ELR (cell line): ENCODE measurements at regions not wholly inside any gene's neighbourhood (a gene's known extent, or its start where the extent isn't known, plus 50 kb on each side); places are given as distances from the start of the nearest gene placed in this dataset.
"Not testable (repeated sequence)": the region's sequence is repeated elsewhere in the genome, so short reads cannot be mapped to it uniquely, and the experiment has no call there.

Experiments used
- DNase-seq: peaks from one replicate; pipeline ENCODE4 v3.0.0-alpha.2; 2015; ENCODE audit warnings: low read depth

GRCh38 chr6:103570431-103570830 is 1289.3 kb downstream of the HACE1 start:
- no peak for DNase-seq

DNA sequence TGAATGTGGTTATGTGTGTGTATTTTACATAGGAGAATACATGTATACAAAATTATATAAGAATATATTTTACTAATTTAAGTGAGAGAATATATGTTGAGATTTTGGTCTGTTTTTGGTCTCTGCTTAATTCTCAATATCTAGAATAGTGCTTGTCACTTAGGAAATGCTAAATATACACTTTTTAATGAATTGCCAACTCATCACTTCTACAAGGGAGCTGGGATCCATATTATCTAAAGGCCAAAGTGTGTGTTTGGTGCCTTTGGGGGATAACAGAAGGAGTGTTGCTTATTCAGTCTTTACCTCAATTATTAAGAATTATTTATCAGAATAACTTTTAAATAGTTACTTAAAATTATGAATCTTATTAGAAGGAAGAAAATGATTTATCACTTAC is 1304.8 kb downstream of the HACE1 start:
- no peak for DNase-seq

- no peak for DNase-seq
Observed at GRCh38 chr6:103538381-103538780, 1321.3 kb downstream of the HACE1 start.

DNA sequence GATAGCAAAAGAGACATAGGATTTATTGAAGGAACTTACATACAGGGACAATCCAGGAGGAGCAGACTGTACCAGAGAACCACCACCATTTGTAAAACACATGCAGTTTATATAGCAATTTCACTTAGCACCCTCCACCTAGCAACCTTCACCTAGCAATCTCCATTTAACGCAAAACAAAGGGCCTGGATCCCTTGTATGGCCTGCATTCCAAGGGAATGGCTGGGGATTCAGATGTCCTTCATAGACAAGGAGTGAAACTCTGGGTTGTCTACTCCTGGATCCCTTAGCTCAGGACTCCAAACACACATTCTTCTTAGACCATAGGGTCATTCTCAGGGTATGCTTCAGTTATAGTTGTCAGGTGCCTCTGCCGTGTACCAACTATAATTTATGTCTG is 1324.9 kb downstream of the HACE1 start:
- no peak for DNase-seq

DNA sequence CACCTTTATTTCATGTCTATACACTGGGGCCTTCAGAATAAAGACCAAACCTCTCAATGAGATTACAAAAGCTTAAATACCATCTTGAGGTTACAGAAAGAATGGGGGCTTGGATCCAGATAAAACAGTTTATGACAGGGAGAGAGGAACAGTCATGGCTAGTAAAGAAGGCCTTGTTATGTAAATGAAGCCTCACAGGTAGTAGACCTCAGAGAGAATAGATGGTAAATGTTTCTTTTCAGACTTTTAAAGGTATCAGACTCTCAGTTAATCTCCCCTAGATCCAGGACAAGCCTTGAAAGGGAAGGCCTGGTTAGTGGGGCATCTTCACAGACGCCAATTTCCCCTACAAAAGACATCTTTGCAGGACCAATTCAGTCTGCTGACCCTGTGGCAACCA is 1325.6 kb downstream of the HACE1 start:
- no peak for DNase-seq

- no peak for DNase-seq
Observed at GRCh38 chr6:103522045-103522444, 1337.7 kb downstream of the HACE1 start.

- no peak for DNase-seq
Observed at GRCh38 chr6:103516336-103516735, 1343.4 kb downstream of the HACE1 start.

GRCh38 chr6:103507052-103507451 is 1352.7 kb downstream of the HACE1 start:
- no peak for DNase-seq

- DNase-seq = peak; percentile 39
Observed at GRCh38 chr6:103505155-103505518, 1354.6 kb downstream of the HACE1 start.

- no peak for DNase-seq
Observed at GRCh38 chr6:103504501-103505154, 1355.1 kb downstream of the HACE1 start.

DNA sequence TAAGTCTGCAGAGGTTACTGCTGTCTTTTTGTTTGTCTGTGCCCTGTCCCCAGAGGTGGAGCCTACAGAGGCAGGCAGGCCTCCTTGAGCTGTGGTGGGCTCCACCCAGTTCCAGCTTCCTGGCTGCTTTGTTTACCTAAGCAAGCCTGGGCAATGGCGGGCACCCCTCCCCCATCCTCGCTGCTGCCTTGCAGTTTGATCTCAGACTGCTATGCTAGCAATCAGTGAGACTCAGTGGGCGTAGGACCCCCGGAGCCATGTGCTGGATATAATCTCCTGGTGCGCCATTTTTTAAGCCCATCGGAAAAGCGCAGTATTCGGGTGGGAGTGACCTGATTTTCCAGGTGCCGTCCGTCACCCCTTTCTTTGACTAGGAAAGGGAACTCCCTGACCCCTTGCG is 1363.1 kb downstream of the HACE1 start:
- not testable (repeated sequence) for DNase-seq

GRCh38 chr6:103456652-103457051 is 1403.1 kb downstream of the HACE1 start:
- no peak for DNase-seq

DNA sequence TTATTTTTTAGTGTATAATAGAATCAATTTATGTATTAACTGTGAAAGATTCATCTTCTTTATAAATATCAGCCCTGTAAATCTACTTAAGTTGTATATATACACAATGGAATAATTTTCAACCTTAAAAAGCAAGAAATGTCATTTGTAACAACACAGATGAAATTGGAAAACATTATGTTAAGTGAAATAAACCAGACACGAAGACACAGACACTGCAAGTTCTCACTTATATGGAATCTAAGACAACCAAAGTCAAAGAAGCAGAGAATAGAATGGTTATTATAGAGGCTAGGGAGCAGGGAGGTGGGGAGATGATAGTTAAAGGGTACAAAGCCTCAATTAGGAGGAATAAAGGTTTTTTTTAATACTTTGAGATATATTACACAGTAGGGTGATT is 1404.4 kb downstream of the HACE1 start:
- no peak for DNase-seq

DNA sequence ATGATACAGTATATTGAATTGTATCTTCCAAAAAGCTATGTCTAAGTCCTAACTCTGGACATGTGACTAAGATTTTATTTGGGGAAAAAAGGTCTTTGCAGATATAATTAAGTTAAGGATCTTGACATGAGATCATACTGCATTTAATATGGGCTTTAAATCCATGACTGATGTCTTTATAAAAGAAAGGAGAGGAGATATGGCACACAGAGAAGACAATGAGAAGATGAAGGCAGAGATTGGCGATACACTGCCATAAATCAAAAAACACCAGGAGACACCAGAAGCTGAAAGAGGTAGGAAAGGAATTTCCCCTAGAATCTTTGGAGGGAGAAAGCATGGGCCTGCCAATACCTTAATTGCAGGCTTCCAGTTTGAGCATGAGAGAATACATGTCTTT is 1450.2 kb downstream of the HACE1 start:
- no peak for DNase-seq

DNA sequence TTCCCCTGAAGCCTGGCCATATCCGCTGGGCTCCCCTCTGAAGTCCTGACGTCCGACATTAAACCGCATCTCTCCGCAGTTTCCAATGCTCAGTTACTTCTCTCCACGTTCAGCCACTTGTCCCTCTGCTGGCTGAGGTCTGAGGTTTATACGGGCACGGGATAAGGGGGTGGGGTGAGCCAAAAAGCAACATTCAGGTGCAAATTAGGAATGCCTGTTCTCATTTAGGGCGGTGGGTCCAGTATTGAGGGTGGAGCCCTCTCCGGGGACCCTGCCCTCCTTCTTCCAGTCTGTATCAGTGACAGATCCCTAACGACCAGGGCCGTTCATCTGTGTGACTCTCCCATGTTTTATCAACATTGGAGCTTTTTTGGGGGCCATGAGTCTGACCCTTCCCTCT is 1454.4 kb downstream of the HACE1 start:
- no peak for DNase-seq

- DNase-seq = no peak
Observed at GRCh38 chr6:103404799-103405198, 1454.9 kb downstream of the HACE1 start.

DNA sequence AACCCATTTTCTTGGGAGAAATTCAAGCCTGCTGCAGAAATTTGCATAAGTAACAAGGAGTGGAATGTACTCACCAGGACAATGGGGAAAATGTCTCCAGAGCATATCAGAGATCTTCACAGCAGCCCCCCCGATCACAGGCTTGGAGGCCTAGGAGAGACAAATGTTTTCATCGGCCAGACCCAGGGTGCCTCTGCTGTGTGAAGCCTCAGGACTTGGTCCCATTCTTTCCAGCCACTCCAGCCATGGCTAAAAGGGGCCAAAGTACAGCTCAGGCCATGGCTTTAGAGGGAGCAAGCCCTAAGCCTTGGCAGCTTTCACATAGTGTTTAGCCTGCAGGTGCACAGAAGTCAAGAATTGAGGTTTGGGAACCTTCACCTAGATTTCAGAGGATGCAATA is 1463.0 kb downstream of the HACE1 start:
- no peak for DNase-seq

DNA sequence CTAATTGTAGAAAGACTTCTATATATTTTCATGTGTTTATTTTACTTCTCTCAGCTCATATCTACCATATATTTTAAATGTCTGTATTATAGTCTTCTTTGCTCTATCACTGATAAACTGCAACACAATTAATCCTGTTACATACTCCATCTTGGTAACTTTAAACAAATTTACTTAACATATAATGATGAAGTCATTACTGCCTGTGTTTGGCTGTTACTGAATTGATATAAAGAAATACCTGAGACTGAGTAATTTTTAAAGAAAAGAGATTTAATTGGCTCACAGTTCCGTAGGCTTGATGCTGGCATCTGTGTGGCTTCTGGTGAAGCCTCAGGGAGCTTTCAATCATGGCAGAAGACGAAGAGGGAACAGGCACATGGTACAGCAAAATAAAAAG is 1480.4 kb downstream of the HACE1 start:
- no peak for DNase-seq

DNA sequence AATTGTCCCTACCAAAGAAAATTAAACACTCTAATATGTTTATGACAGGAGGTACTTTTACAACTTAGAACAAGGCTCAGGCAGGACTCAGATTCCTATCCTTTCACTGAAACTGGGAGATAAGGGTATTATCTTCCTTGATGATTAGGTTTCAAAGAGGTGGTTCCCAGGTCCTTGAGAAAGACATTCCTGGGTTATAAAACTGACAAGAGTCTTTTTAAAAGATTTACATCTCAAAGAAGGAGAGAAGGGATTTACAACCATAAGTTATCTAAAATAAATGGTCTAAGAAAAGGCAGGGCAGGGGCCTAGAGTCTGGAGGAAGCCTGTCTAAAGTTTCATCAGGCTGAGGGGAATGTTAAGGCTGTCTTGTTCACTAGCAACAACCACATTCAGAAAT is 1492.5 kb downstream of the HACE1 start:
- no peak for DNase-seq

DNA sequence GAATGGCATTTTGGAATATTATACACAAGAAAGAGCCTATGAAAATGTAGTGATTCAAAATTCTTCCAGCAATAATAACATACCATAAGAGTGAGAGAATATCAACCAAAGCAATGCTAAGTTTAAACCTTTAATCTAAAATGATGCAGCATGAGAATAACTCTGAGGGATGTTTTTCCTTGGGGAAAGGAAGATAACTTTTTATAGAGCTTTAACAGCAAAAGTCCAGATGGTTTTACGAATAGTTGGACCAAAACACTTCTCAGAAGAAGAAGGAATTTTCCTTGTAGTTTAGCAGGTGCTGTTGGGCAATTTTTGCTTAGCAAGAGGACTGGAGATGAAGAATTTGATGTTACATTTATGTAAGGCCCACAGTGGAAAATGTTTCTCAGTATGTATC is 1503.2 kb downstream of the HACE1 start:
- no peak for DNase-seq

- DNase-seq = no peak
Observed at GRCh38 chr6:103344554-103345163, 1515.1 kb downstream of the HACE1 start.

- DNase-seq = no peak
Observed at GRCh38 chr6:103335412-103335811, 1524.3 kb downstream of the HACE1 start.

DNA sequence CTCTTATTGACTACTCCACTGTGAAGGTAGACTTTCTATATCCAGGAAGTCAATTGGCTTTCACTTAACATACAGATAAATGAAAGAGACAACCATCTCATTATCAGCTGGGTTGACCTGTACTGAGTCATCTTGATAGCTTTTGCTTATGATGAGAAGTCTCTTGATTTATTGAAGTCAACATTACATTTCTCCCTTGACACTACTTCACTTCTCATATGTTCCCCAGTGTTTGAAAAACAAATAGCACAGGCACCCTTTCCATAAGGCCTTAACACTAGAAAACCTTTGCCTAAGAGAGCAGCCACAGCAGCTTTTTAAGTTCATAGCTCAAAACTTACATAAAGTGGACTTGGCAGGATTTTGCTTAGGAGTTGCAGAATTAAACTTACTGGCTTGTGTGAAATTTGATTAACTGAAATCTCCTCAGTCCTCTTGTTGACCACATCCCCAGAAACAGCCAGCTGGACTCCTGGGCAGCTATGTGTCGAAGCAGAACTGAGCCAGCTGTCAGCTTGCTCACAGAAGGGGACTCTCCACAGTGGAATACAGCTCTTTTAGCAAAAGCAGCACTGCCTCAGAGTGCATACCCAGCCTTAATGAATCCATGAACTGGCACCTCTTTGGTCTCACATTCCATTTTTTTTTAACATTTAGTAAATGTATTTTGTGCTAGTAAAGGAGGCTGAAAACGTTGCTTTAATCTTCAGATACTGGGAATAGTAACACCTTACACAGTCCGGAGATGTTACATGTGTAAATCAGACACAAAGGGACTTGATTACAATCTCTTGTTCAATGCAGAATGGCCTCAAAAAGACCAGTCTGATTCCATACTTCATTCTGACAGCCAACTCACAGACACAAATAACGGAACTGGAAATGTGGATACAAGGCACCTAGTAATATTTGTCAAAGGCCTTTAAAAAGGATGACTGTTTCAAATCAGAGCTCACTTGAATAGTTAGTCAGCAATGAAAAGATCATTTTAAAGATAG is 1532.7 kb downstream of the HACE1 start:
- DNase-seq = no peak
